OCI-LY1 (cell line): ENCODE measurements at regions not wholly inside any gene's neighbourhood (a gene's known extent, or its start where the extent isn't known, plus 50 kb on each side); places are given as distances from the start of the nearest gene placed in this dataset.

ENCODE experiments used
- H2AFZ ChIP-seq: fragments of 200-600 bp; sonication (generic), shearing (Covaris generic); 2 replicates; pipeline ENCODE4 v1.6.0; 2014; ENCODE audit warnings: antibody characterized with exemption, mild to moderate bottlenecking, low read length
- H3F3A ChIP-seq: fragments of 200-600 bp; sonication (generic), shearing (Covaris generic); 2 replicates; pipeline ENCODE4 v1.6.0; 2014; ENCODE audit warnings: mild to moderate bottlenecking, antibody characterized with exemption, low read length, moderate library complexity; ENCODE audit not compliant: insufficient read depth
- H3K27ac ChIP-seq: fragments of 200-600 bp; sonication (generic); 2 replicates; pipeline ENCODE4 v1.5.1; 2014; ENCODE audit warnings: low read length, mixed run types, mild to moderate bottlenecking, low read depth; ENCODE audit not compliant: poor library complexity, severe bottlenecking
- H3K27me3 ChIP-seq: fragments of 200-600 bp; sonication (generic); 2 replicates; pipeline ENCODE4 v1.6.0; 2014; ENCODE audit warnings: antibody characterized with exemption, mild to moderate bottlenecking, low read length, moderate library complexity; ENCODE audit not compliant: insufficient read depth
- H3K36me3 ChIP-seq: fragments of 200-600 bp; sonication (generic); 2 replicates; pipeline ENCODE4 v1.6.1; 2014; ENCODE audit warnings: mild to moderate bottlenecking, antibody characterized with exemption, low read length, moderate library complexity, mixed read lengths; ENCODE audit not compliant: insufficient read depth
- H3K4me1 ChIP-seq: fragments of 200-600 bp; sonication (generic); 2 replicates; pipeline ENCODE4 v1.5.1; 2014; ENCODE audit warnings: mild to moderate bottlenecking, low read length, moderate library complexity; ENCODE audit not compliant: insufficient read depth, severe bottlenecking
- H3K4me2 ChIP-seq: fragments of 200-600 bp; sonication (generic), shearing (Covaris generic); 2 replicates; pipeline ENCODE4 v1.6.1; 2014; ENCODE audit warnings: low read length
- H3K4me3 ChIP-seq: fragments of 200-600 bp; sonication (generic); 2 replicates; pipeline ENCODE4 v1.5.1; 2014; ENCODE audit warnings: low read length, low read depth, mild to moderate bottlenecking, mixed read lengths; ENCODE audit not compliant: poor library complexity, severe bottlenecking
- H3K79me2 ChIP-seq: fragments of 200-600 bp; shearing (Covaris generic); 2 replicates; pipeline ENCODE4 v1.6.1; 2016; ENCODE audit warnings: mixed run types, low read length, mixed read lengths; ENCODE audit not compliant: insufficient read depth
- H3K9ac ChIP-seq: fragments of 200-600 bp; sonication (generic), shearing (Covaris generic); 2 replicates; pipeline ENCODE4 v1.6.1; 2014; ENCODE audit warnings: mild to moderate bottlenecking, low read length, mixed read lengths
- H3K9me2 ChIP-seq: fragments of 200-600 bp; sonication (generic), shearing (Covaris generic); 2 replicates; pipeline ENCODE4 v1.6.1; 2014; ENCODE audit warnings: low read depth, mild to moderate bottlenecking, low read length, mixed read lengths
- H3K9me3 ChIP-seq: fragments of 200-600 bp; shearing (Covaris generic); 2 replicates; pipeline ENCODE4 v1.6.1; 2014; ENCODE audit warnings: low read length, mixed read lengths
- H4K20me1 ChIP-seq: fragments of 200-600 bp; sonication (generic), shearing (Covaris generic); 2 replicates; pipeline ENCODE4 v1.6.0; 2016; ENCODE audit warnings: mild to moderate bottlenecking, low read length; ENCODE audit not compliant: insufficient read depth
- EZH2 ChIP-seq: fragments of 200-600 bp; sonication (generic), shearing (Covaris generic); IDR thresholded peaks from 2 replicates; pipeline ENCODE4 v1.8.0; 2017; ENCODE audit warnings: borderline replicate concordance, mixed run types, mild to moderate bottlenecking, antibody characterized with exemption, low read length, moderate library complexity, mixed read lengths
- TF ChIP-seq, protein P1 (sequence below): fragments of 200-600 bp; sonication (generic), shearing (Covaris generic); IDR thresholded peaks from 2 replicates; pipeline ENCODE4 v1.5.1; 2017; ENCODE audit warnings: mild to moderate bottlenecking, antibody characterized with exemption, low read length, moderate library complexity, mixed read lengths

- TF ChIP-seq, protein P1, sequence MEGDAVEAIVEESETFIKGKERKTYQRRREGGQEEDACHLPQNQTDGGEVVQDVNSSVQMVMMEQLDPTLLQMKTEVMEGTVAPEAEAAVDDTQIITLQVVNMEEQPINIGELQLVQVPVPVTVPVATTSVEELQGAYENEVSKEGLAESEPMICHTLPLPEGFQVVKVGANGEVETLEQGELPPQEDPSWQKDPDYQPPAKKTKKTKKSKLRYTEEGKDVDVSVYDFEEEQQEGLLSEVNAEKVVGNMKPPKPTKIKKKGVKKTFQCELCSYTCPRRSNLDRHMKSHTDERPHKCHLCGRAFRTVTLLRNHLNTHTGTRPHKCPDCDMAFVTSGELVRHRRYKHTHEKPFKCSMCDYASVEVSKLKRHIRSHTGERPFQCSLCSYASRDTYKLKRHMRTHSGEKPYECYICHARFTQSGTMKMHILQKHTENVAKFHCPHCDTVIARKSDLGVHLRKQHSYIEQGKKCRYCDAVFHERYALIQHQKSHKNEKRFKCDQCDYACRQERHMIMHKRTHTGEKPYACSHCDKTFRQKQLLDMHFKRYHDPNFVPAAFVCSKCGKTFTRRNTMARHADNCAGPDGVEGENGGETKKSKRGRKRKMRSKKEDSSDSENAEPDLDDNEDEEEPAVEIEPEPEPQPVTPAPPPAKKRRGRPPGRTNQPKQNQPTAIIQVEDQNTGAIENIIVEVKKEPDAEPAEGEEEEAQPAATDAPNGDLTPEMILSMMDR: no peak
- no peak for TF ChIP-seq EZH2
- Histone ChIP-seq H3K36me3 (no peaks in the 10 kb centered on the region), H3K27me3 (no peaks in the 10 kb centered on the region), H3K9ac (no peak overlapping the region), H3F3A (no peaks in the 10 kb centered on the region), H2AFZ (no peak overlapping the region), H3K4me3 (no peak overlapping the region), H3K9me2 (no peaks in the 10 kb centered on the region), H3K27ac (no peak overlapping the region), H3K4me2 (no peak overlapping the region), H3K4me1 (no peaks in the 10 kb centered on the region), H4K20me1 (no peaks in the 10 kb centered on the region), H3K9me3 (no peaks in the 10 kb centered on the region), H3K79me2 (no peaks in the 10 kb centered on the region)
Observed at GRCh38 chr1:201686714-201687455, 142.1 kb upstream of the IPO9 start.

DNA sequence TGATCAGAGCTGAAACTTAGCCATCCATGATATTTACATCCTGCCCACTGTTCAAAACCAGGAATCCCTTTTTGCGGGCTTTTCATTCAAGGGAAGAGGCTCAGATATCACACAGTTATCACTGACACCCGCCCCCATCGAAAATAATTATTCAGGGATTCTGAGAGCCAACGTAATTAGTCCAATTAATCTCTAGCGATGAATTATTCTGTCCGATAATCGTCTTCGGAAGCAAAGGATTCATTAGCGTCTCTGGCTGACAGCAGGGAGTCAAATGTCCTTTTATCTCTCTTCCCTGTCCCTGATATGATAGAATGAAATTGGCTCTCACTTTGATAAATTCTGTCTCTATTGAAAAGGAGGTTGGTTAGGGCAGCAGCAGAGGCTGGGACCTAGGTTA, 140.4 kb upstream of the IPO9 start:
- no peaks in the 10 kb centered on the region for H3F3A ChIP-seq
- no peak overlapping the region for H3K27ac ChIP-seq
- no peak overlapping the region for H3K4me2 ChIP-seq
- H3K36me3 ChIP-seq: no peaks in the 10 kb centered on the region
- H3K4me3 ChIP-seq: no peak overlapping the region
- no peaks in the 10 kb centered on the region for H4K20me1 ChIP-seq
- no peak overlapping the region for H3K9ac ChIP-seq
- H3K9me2 ChIP-seq: no peaks in the 10 kb centered on the region
- no peak overlapping the region for H2AFZ ChIP-seq
- no peaks in the 10 kb centered on the region for H3K79me2 ChIP-seq
- TF ChIP-seq, protein P1: no peak
- no peak for TF ChIP-seq EZH2
- H3K4me1 ChIP-seq: no peaks in the 10 kb centered on the region
- H3K27me3 ChIP-seq: no peaks in the 10 kb centered on the region
- no peaks in the 10 kb centered on the region for H3K9me3 ChIP-seq

GRCh38 chr1:201689647-201690046, 139.3 kb upstream of the IPO9 start:
- Histone ChIP-seq H3K27me3 (no peaks in the 10 kb centered on the region), H3K27ac (no peak overlapping the region), H2AFZ (no peak overlapping the region), H4K20me1 (no peaks in the 10 kb centered on the region), H3K4me2 (no peak overlapping the region), H3K9me3 (no peaks in the 10 kb centered on the region), H3K4me1 (no peaks in the 10 kb centered on the region), H3K4me3 (no peak overlapping the region), H3K9me2 (no peaks in the 10 kb centered on the region), H3K36me3 (no peaks in the 10 kb centered on the region), H3F3A (no peaks in the 10 kb centered on the region), H3K9ac (no peak overlapping the region), H3K79me2 (no peaks in the 10 kb centered on the region)
- no peak for TF ChIP-seq EZH2
- TF ChIP-seq, protein P1: no peak
